GM12875 (cell line): ENCODE measurements at regions not wholly inside any gene's neighbourhood (a gene's known extent, or its start where the extent isn't known, plus 50 kb on each side); places are given as distances from the start of the nearest gene placed in this dataset.

ENCODE experiments used
- H3K4me3 ChIP-seq: one replicate; pipeline ENCODE4 v1.5.1; 2011; ENCODE audit warnings: low read depth, low read length, control low read depth
- CTCF ChIP-seq: IDR thresholded peaks from 2 replicates; pipeline ENCODE4 v1.5.1; 2011; ENCODE audit warnings: low read depth, mild to moderate bottlenecking, control low read depth, inconsistent platforms, low read length, moderate library complexity, borderline replicate concordance; ENCODE audit not compliant: insufficient read depth

GRCh38 chr5:4833104-4833738, 306.9 kb upstream of the ADAMTS16 start:
- TF ChIP-seq CTCF = no peak
- no peak overlapping the region for H3K4me3 ChIP-seq

- H3K4me3 ChIP-seq = no peak overlapping the region
- TF ChIP-seq CTCF = no peak
Observed at GRCh38 chr5:4837489-4838058, 302.6 kb upstream of the ADAMTS16 start.

- no peak overlapping the region for H3K4me3 ChIP-seq
- no peak for TF ChIP-seq CTCF
Observed at GRCh38 chr5:4845221-4845620, 294.9 kb upstream of the ADAMTS16 start.

DNA sequence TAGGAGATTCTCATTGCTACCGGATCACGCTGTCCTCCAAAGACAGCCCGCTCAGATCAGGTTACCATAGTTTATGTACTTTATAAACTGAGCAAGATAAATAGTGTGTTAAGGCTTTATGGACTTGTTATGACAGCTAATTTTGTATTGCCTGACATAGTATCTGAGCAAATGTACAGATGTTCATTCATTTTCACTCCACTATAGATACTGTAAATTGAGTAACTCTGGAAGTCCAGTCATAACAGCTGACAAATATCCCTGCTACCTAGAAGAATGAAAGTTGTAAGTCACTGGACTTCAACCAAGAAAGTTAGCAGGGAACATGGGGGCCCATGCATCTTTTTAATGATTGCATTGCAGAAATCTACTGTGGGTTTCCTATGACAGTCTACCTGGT, 292.4 kb upstream of the ADAMTS16 start:
- no peak overlapping the region for H3K4me3 ChIP-seq
- TF ChIP-seq CTCF = no peak

DNA sequence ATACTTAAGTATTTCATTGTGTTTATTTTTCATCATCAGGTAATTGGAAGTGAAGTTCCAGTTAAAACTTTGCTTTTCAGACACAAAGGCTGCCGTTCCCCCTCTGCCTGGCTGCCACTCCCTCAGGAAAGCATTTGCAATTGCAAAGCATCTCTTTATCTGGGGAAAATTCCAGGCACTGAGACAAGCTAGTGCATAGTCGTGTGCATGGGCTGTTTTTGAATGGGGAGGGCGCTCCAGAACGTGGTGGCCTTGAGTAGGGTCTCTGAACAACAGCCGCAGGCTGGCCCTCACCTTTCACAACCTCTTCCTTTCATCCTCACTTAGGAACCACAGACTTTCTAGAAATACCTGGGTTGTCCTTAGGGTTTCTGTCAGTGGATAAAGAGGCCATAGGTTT, 285.1 kb upstream of the ADAMTS16 start:
- no peak overlapping the region for H3K4me3 ChIP-seq
- no peak for TF ChIP-seq CTCF

GRCh38 chr5:4855880-4856279, 284.2 kb upstream of the ADAMTS16 start:
- H3K4me3 ChIP-seq = no peak overlapping the region
- no peak for TF ChIP-seq CTCF

GRCh38 chr5:4857761-4858160, 282.4 kb upstream of the ADAMTS16 start:
- TF ChIP-seq CTCF = no peak
- no peak overlapping the region for H3K4me3 ChIP-seq
